Esophagus (tissue), 2 donors: ENCODE measurements at regions not wholly inside any gene's neighbourhood (a gene's known extent, or its start where the extent isn't known, plus 50 kb on each side); places are given as distances from the start of the nearest gene placed in this dataset.
"Not testable (repeated sequence)": the region's sequence is repeated elsewhere in the genome, so short reads cannot be mapped to it uniquely, and the experiment has no call there.

Experiments
- H3K27ac ChIP-seq, 2 donors: one replicate each; pipeline ENCODE4 v1.5.1; 2013; ENCODE audit warnings: low read depth in 2 of 2, mild to moderate bottlenecking in 2 of 2, inconsistent platforms in 1 of 2, low read length in 1 of 2, moderate library complexity in 1 of 2
- H3K27me3 ChIP-seq, 2 donors: one replicate each; pipeline ENCODE4 v1.6.1; 2013; ENCODE audit warnings: low read length in 2 of 2, control low read depth in 1 of 2, mild to moderate bottlenecking in 1 of 2; ENCODE audit not compliant: insufficient read depth in 2 of 2, control insufficient read depth in 1 of 2
- H3K36me3 ChIP-seq, 2 donors: one replicate each; pipeline ENCODE4 v1.6.1; 2013; ENCODE audit warnings: low read length in 1 of 2; ENCODE audit not compliant: control insufficient read depth in 2 of 2, insufficient read depth in 2 of 2
- H3K4me1 ChIP-seq, 2 donors: one replicate each; pipeline ENCODE4 v1.6.1; 2013; ENCODE audit warnings: low read length in 1 of 2; ENCODE audit not compliant: control insufficient read depth in 2 of 2, insufficient read depth in 2 of 2
- H3K4me3 ChIP-seq, 2 donors: one replicate each; pipeline ENCODE4 v1.5.1; 2013; ENCODE audit warnings: low read length in 2 of 2, mild to moderate bottlenecking in 2 of 2, low read depth in 1 of 2, moderate library complexity in 1 of 2
- H3K9me3 ChIP-seq, 2 donors: one replicate each; pipeline ENCODE4 v1.6.1; 2013; ENCODE audit warnings: mild to moderate bottlenecking in 2 of 2, low read depth in 1 of 2, low read length in 1 of 2, moderate library complexity in 1 of 2; ENCODE audit not compliant: control insufficient read depth in 2 of 2, insufficient read depth in 1 of 2
- WGBS, 2 donors: extraction: QIAGEN DNeasy Blood & Tissue Kit; methylation state at CpG; one replicate each; pipeline ENCODE4 v1.1.7; 2013; 5-methylcytosine and 5-hydroxymethylcytosine counted together
- donor health status: healthy with polysubstance abuse.
- donor health status: Bipolar disorder and iron deficiency.

- not testable (repeated sequence) for H3K27me3 ChIP-seq, H3K4me3 ChIP-seq, H3K9me3 ChIP-seq, H3K27ac ChIP-seq, H3K36me3 ChIP-seq, H3K4me1 ChIP-seq
- 89 to 90% methylated on average over 15 to 16 of the region's 16 CpGs for WGBS, 2 donors
These were observed 317.7 kb upstream of the GJE1 start for GRCh38 chr6:141815039-141815438.

- Histone ChIP-seq H3K4me1 (no peaks in the 10 kb centered on the region), H3K36me3 (no peaks in the 10 kb centered on the region)
- 79% methylated on average over 2 of the region's 2 CpGs for WGBS, 2 donors
These were observed 322.8 kb upstream of the GJE1 start for GRCh38 chr6:141809901-141810300.

GRCh38 chr6:141808662-141809061 lies 324.1 kb upstream of the GJE1 start:
- 70 to 74% methylated on average over 1 of the region's 1 CpG for WGBS, 2 donors
- Histone ChIP-seq H3K36me3 (no peaks in the 10 kb centered on the region), H3K4me1 (no peaks in the 10 kb centered on the region), H3K9me3 (no peaks in the 10 kb centered on the region), H3K4me3 (no peak overlapping the region), H3K27ac (no peak overlapping the region), H3K27me3 (no peaks in the 10 kb centered on the region)

More at GRCh38 chr6:141809901-141810300, 322.8 kb upstream of the GJE1 start:
- Histone ChIP-seq H3K27ac (no peak overlapping the region), H3K9me3 (no peaks in the 10 kb centered on the region), H3K27me3 (no peaks in the 10 kb centered on the region), H3K4me3 (no peak overlapping the region)

- not testable (repeated sequence) for H3K9me3 ChIP-seq, H3K4me1 ChIP-seq, H3K27me3 ChIP-seq, H3K4me3 ChIP-seq, H3K27ac ChIP-seq, H3K36me3 ChIP-seq
- 76 to 86% methylated on average over 1 of the region's 1 CpG for WGBS, 2 donors
These were observed 331.8 kb upstream of the GJE1 start for GRCh38 chr6:141800973-141801372.

- Histone ChIP-seq H3K27me3 (no peaks in the 10 kb centered on the region), H3K9me3 (no peaks in the 10 kb centered on the region), H3K27ac (no peak overlapping the region), H3K4me3 (no peak overlapping the region), H3K36me3 (no peaks in the 10 kb centered on the region), H3K4me1 (no peaks in the 10 kb centered on the region)
- WGBS, 2 donors: 63 to 70% methylated on average over 1 of the region's 1 CpG
These were observed 341.8 kb upstream of the GJE1 start for GRCh38 chr6:141790921-141791320.

- 91 to 96% methylated on average over 3 of the region's 3 CpGs for WGBS, 2 donors
- no peak overlapping the region for H3K27ac ChIP-seq
- no peaks in the 10 kb centered on the region for H3K4me1 ChIP-seq
- no peak overlapping the region for H3K4me3 ChIP-seq
- no peaks in the 10 kb centered on the region for H3K36me3 ChIP-seq
- no peaks in the 10 kb centered on the region for H3K27me3 ChIP-seq
- no peaks in the 10 kb centered on the region for H3K9me3 ChIP-seq
These were observed 344.6 kb upstream of the GJE1 start for GRCh38 chr6:141788096-141788495.

GRCh38 chr6:141783585-141783984 lies 349.1 kb upstream of the GJE1 start:
- Histone ChIP-seq H3K36me3 (no peaks in the 10 kb centered on the region), H3K9me3 (no peaks in the 10 kb centered on the region), H3K4me1 (no peaks in the 10 kb centered on the region), H3K27me3 (no peaks in the 10 kb centered on the region), H3K4me3 (no peak overlapping the region), H3K27ac (no peak overlapping the region)
- WGBS, 2 donors: 74 to 90% methylated on average over 2 of the region's 2 CpGs

GRCh38 chr6:141780296-141780695 lies 352.4 kb upstream of the GJE1 start:
- Histone ChIP-seq H3K4me1 (no peaks in the 10 kb centered on the region), H3K36me3 (no peaks in the 10 kb centered on the region)
- 60% methylated on average over 4 of the region's 4 CpGs for WGBS, 2 donors

GRCh38 chr6:141764388-141764787 lies 368.3 kb upstream of the GJE1 start:
- Histone ChIP-seq H3K27ac (no peak overlapping the region), H3K9me3 (no peaks in the 10 kb centered on the region), H3K27me3 (no peaks in the 10 kb centered on the region), H3K4me3 (no peak overlapping the region), H3K4me1 (no peaks in the 10 kb centered on the region), H3K36me3 (no peaks in the 10 kb centered on the region)

More at GRCh38 chr6:141780296-141780695, 352.4 kb upstream of the GJE1 start:
- no peak overlapping the region for H3K4me3 ChIP-seq
- H3K27me3 ChIP-seq: no peaks in the 10 kb centered on the region
- no peaks in the 10 kb centered on the region for H3K9me3 ChIP-seq
- no peak overlapping the region for H3K27ac ChIP-seq

GRCh38 chr6:141758430-141758829 lies 374.3 kb upstream of the GJE1 start:
- no peak overlapping the region for H3K27ac ChIP-seq
- 75 to 76% methylated on average over 3 of the region's 3 CpGs for WGBS, 2 donors

More at GRCh38 chr6:141758430-141758829, 374.3 kb upstream of the GJE1 start:
- Histone ChIP-seq H3K9me3 (no peaks in the 10 kb centered on the region), H3K36me3 (no peaks in the 10 kb centered on the region), H3K4me3 (no peak overlapping the region), H3K27me3 (no peaks in the 10 kb centered on the region), H3K4me1 (no peaks in the 10 kb centered on the region)
